Hepatocyte (in vitro differentiated cells): ENCODE measurements at regions not wholly inside any gene's neighbourhood (a gene's known extent, or its start where the extent isn't known, plus 50 kb on each side); places are given as distances from the start of the nearest gene placed in this dataset.

ENCODE experiments used
- DNase-seq: peaks from one replicate; pipeline ENCODE4 v3.0.0-alpha.2; 2016; ENCODE audit warnings: low spot score
- H2AFZ ChIP-seq: fragments of 200-600 bp; sonication (generic); 2 replicates; pipeline ENCODE4 v1.6.0; 2016; ENCODE audit warnings: antibody characterized with exemption, mild to moderate bottlenecking
- H3K27ac ChIP-seq: fragments of 200-600 bp; sonication (generic); 2 replicates; pipeline ENCODE4 v1.5.1; 2016; ENCODE audit warnings: mild to moderate bottlenecking
- H3K27me3 ChIP-seq: fragments of 200-600 bp; sonication (generic); 2 replicates; pipeline ENCODE4 v1.6.1; 2016
- H3K36me3 ChIP-seq: fragments of 200-600 bp; sonication (generic); replicated peaks from 2 replicates; pipeline ENCODE4 v1.5.1; 2016; ENCODE audit warnings: low read depth; ENCODE audit not compliant: insufficient read depth
- H3K4me1 ChIP-seq: fragments of 200-600 bp; sonication (generic); 2 replicates; pipeline ENCODE4 v1.5.1; 2016; ENCODE audit warnings: mild to moderate bottlenecking, moderate library complexity; ENCODE audit not compliant: insufficient read depth
- H3K4me2 ChIP-seq: fragments of 200-600 bp; sonication (generic); 2 replicates; pipeline ENCODE4 v1.6.0; 2016
- H3K4me3 ChIP-seq: fragments of 200-600 bp; sonication (generic); 2 replicates; pipeline ENCODE4 v1.5.1; 2016; ENCODE audit warnings: mild to moderate bottlenecking
- H3K79me2 ChIP-seq: fragments of 200-600 bp; sonication (generic); 2 replicates; pipeline ENCODE4 v1.6.0; 2017; ENCODE audit warnings: mild to moderate bottlenecking
- H3K9me2 ChIP-seq: fragments of 200-600 bp; sonication (generic); replicated peaks from 2 replicates; pipeline ENCODE4 v1.6.0; 2017; ENCODE audit warnings: mild to moderate bottlenecking; ENCODE audit not compliant: insufficient read depth
- H3K9me3 ChIP-seq: fragments of 200-600 bp; sonication (generic); 2 replicates; pipeline ENCODE4 v1.5.1; 2016; ENCODE audit warnings: low read depth, mild to moderate bottlenecking
- H4K20me1 ChIP-seq: fragments of 200-600 bp; sonication (generic); 2 replicates; pipeline ENCODE4 v1.6.0; 2016; ENCODE audit warnings: mild to moderate bottlenecking; ENCODE audit not compliant: insufficient read depth, poor library complexity, severe bottlenecking
- EZH2 ChIP-seq: fragments of 200-600 bp; sonication (generic); IDR thresholded peaks from 2 replicates; pipeline ENCODE4 v1.6.1; 2016; ENCODE audit warnings: antibody characterized with exemption, mild to moderate bottlenecking, borderline replicate concordance
- EZH2phosphoT487 ChIP-seq: fragments of 200-600 bp; sonication (generic); IDR thresholded peaks from one replicate; pipeline ENCODE4 v1.6.1; 2018; ENCODE audit warnings: antibody characterized with exemption, mild to moderate bottlenecking, low read depth, moderate library complexity; ENCODE audit not compliant: unreplicated experiment, severe bottlenecking
- WGBS: methylation state at CpG from one replicate; pipeline ENCODE4 v1.1.6; 2016; ENCODE audit warnings: low lambda C conversion rate; ENCODE audit errors: missing lambda C conversion rate; 5-methylcytosine and 5-hydroxymethylcytosine counted together
- TF ChIP-seq, protein P1 (sequence below): fragments of 200-600 bp; sonication (generic); IDR thresholded peaks from 2 replicates; pipeline ENCODE4 v1.5.1; 2016; ENCODE audit warnings: antibody characterized with exemption, mild to moderate bottlenecking; ENCODE audit not compliant: poor library complexity

DNA sequence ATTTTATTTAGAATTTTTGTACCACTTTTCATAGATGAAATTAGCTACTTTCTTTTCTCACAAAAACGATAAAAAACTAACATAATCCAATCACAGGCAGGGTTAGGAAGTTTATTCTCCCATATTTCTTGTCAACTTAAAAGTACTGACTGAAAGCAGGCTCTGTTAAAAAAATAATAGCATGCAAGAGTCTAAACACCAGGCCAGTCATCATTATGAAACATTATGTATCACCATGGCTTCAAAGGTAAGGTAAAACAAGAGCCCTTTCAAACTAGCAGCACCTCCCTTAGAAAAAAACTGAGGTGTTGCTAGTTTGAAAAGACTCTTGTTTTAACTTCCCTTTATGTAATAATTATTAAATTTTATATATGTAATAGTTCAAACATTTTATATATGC is 848.0 kb downstream of the RNF144A start:
- no peak for DNase-seq
- Histone ChIP-seq H4K20me1 (no peaks in the 10 kb centered on the region), H3K4me1 (no peaks in the 10 kb centered on the region), H3K27me3 (no peaks in the 10 kb centered on the region), H2AFZ (no peak overlapping the region), H3K27ac (no peak overlapping the region), H3K4me3 (no peak overlapping the region), H3K9me2 (no peaks in the 10 kb centered on the region), H3K36me3 (no peaks in the 10 kb centered on the region), H3K4me2 (no peak overlapping the region), H3K79me2 (no peaks in the 10 kb centered on the region), H3K9me3 (no peaks in the 10 kb centered on the region)
- 84% methylated on average over 1 of the region's 1 CpG for WGBS
- TF ChIP-seq EZH2phosphoT487 (no peak), EZH2 (no peak)
- TF ChIP-seq, protein P1, sequence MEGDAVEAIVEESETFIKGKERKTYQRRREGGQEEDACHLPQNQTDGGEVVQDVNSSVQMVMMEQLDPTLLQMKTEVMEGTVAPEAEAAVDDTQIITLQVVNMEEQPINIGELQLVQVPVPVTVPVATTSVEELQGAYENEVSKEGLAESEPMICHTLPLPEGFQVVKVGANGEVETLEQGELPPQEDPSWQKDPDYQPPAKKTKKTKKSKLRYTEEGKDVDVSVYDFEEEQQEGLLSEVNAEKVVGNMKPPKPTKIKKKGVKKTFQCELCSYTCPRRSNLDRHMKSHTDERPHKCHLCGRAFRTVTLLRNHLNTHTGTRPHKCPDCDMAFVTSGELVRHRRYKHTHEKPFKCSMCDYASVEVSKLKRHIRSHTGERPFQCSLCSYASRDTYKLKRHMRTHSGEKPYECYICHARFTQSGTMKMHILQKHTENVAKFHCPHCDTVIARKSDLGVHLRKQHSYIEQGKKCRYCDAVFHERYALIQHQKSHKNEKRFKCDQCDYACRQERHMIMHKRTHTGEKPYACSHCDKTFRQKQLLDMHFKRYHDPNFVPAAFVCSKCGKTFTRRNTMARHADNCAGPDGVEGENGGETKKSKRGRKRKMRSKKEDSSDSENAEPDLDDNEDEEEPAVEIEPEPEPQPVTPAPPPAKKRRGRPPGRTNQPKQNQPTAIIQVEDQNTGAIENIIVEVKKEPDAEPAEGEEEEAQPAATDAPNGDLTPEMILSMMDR: no peak

DNA sequence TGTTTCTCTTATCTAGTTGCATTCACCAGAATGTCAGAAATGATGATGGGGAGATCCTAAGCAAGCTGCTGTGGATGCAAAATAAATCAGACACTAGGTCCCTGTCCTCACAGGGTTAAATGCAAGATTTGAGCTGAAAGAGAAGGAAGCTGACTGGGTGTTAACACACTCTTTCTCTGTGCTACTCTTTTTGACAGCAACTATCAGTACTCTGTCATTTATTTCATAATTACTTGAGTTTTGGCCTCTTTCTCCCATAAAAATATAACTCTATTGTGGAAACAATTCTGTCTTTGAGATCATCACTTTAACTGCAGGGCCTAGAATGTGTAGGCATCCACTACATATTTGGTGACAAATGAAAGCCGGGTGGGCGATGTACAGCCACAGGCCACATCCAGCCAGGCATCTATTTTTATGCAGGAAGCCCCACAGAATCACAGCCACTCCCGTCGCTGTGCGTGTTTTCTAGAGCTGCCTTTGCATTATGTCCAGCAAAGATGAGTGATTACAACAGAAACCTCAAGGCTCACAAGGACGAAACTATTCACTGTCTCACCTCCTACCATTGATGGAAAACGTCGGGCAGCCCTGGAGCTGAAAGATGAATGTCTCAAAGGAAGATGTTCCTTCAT is 849.0 kb downstream of the RNF144A start:
- TF ChIP-seq, protein P1: no peak
- TF ChIP-seq EZH2 (no peak), EZH2phosphoT487 (no peak)

DNA sequence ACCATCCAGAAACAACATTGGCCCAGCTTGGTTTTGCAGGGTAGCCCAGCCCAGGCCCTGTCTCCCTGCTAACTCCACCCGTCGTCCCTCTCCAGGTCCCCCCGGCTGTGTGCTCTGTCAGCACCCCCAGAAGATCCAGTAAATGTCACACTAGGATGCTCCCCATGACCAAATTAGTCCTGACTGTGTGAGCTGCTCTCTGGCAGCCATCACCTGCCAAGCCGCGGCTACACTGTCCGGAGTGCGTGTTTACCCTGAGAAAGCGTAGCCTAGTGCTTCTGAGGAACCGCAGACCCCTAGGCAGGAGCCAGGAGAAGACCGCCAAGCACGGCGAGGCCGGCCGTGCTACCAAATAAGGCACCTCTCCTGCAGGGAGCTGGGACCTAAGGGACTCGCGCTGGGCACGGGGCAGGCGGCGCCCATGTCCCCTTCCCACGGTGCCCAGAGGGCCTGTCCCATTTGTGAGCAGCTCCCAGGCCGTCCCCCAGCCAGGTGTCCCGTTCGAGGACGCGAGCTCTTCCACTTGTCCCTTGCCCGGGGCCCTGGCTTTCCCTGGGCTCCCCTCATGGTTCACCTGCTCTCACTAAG is 849.9 kb downstream of the RNF144A start:
- Histone ChIP-seq H3K79me2 (no peaks in the 10 kb centered on the region), H3K36me3 (no peaks in the 10 kb centered on the region), H3K27me3 (no peaks in the 10 kb centered on the region), H3K27ac (no peak overlapping the region), H3K4me2 (no peak overlapping the region), H3K4me3 (no peak overlapping the region), H4K20me1 (no peaks in the 10 kb centered on the region), H3K9me3 (no peaks in the 10 kb centered on the region), H3K4me1 (no peaks in the 10 kb centered on the region), H2AFZ (no peak overlapping the region), H3K9me2 (no peaks in the 10 kb centered on the region)
- DNase-seq: no peak
- TF ChIP-seq EZH2phosphoT487: no peak
- TF ChIP-seq, protein P1: no peak
- no peak for TF ChIP-seq EZH2
- WGBS: 94% methylated on average over 26 of the region's 26 CpGs

More for the DNA sequence above, 849.0 kb downstream of the RNF144A start:
- no peaks in the 10 kb centered on the region for H3K4me1 ChIP-seq
- no peaks in the 10 kb centered on the region for H3K9me2 ChIP-seq
- no peaks in the 10 kb centered on the region for H3K36me3 ChIP-seq
- no peaks in the 10 kb centered on the region for H3K9me3 ChIP-seq
- DNase-seq: no peak
- no peaks in the 10 kb centered on the region for H4K20me1 ChIP-seq
- H3K27ac ChIP-seq: no peak overlapping the region
- WGBS: 93% methylated on average over 8 of the region's 8 CpGs
- no peak overlapping the region for H2AFZ ChIP-seq
- H3K79me2 ChIP-seq: no peaks in the 10 kb centered on the region
- no peak overlapping the region for H3K4me2 ChIP-seq
- no peaks in the 10 kb centered on the region for H3K27me3 ChIP-seq
- H3K4me3 ChIP-seq: no peak overlapping the region
